ENCODE measurements at regions not wholly inside any gene's neighbourhood (a gene's known extent, or its start where the extent isn't known, plus 50 kb on each side); places are given as distances from the start of the nearest gene placed in this dataset.

DNA sequence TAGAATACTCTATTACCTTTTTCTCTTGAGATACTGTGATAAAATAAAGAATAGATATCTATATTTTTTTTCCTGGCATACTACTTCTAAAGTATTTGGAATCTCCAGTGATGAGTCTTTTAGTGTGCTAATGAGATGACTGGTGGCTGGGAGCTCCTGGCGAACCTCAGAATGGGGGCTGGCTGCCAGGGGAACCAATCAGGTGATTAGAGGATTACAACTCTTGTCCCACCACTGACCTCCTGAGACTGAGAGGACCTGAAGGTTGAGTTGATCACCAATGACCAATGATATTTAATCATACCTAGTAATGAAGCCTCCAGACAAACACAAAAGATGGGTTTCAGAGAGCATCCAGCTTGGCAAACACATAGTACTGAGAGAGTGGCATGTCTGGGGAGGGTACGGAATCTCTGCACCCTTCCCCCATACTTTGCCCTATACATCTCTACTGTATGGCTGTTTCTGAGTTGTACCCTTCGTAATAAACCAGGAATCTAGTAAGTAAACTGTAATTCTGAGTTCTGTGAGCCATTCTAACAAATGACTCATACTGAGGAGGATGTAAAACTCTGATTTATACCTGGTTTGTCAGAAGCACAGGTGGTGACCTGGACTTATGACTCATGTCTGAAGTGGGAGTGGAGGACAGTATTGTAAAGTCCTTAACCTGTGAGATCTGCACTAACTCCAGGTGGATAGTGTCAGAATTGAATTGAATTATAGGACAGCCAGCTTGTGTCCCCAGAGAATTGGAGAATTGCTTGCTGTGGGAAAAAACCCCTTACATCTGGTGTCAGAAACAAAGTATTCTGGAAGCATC, 325.3 kb upstream of the LRRC4C start:
- FAIRE-seq, result no peak
- dilution Hi-C loops (cut with MboI; ENCODE audit: extremely low pct_ligation_motif_present, low sequenced_read_pairs), result no loop called here
- no peak overlapping the region for H2AFZ ChIP-seq (ENCODE audit: low read depth, low read length)

More for the DNA sequence above, 325.3 kb upstream of the LRRC4C start:
- H4K20me1 ChIP-seq (replicated peaks; ENCODE audit: control insufficient read depth, extremely low read depth, insufficient read depth, low read length), result no peaks in the 10 kb centered on the region
- H3K9ac ChIP-seq (replicated peaks; ENCODE audit: extremely low read depth, insufficient read depth, low read length), result no peak overlapping the region
- H3K9me3 ChIP-seq (replicated peaks; ENCODE audit: control insufficient read depth, insufficient read depth, low read length), result no peaks in the 10 kb centered on the region
- no peak overlapping the region for H3K4me2 ChIP-seq (ENCODE audit: insufficient read depth, low read length)
- H3K9me1 ChIP-seq (replicated peaks; ENCODE audit: control insufficient read depth, extremely low read depth, insufficient read depth, low read length), result no peaks in the 10 kb centered on the region
- ChIA-PET CTCF (no interaction called here), POLR2A (no interaction called here)
- H3K4me3 ChIP-seq (replicated peaks in 1 of 3; ENCODE audit: insufficient read depth in 1 of 3, low read depth in 1 of 3, low read length in 3 of 3), result no peak overlapping the region
- no peaks in the 10 kb centered on the region for H3K4me1 ChIP-seq (ENCODE audit: control insufficient read depth, extremely low read depth, insufficient read depth, low read length)
- H3K79me2 ChIP-seq (ENCODE audit: control insufficient read depth, insufficient read depth, low read length), result no peaks in the 10 kb centered on the region
- no peak overlapping the region for H3K27ac ChIP-seq (ENCODE audit: insufficient read depth, low read depth, low read length)
- intact Hi-C loops (cut with micrococcal nuclease), result no loop called here
- TF ChIP-seq FOS (IDR thresholded peaks at IDR 0.05; ENCODE audit: borderline replicate concordance, insufficient read depth, low read length), result no peak
- no peak for TF ChIP-seq EZH2 (IDR thresholded peaks at IDR 0.05; ENCODE audit: borderline replicate concordance, low read depth, low read length, severe bottlenecking)
- TF ChIP-seq, protein P1, sequence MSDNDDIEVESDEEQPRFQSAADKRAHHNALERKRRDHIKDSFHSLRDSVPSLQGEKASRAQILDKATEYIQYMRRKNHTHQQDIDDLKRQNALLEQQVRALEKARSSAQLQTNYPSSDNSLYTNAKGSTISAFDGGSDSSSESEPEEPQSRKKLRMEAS (IDR thresholded peaks at IDR 0.05; ENCODE audit: insufficient read depth, insufficient read length), result no peak
- TF ChIP-seq, protein P2, sequence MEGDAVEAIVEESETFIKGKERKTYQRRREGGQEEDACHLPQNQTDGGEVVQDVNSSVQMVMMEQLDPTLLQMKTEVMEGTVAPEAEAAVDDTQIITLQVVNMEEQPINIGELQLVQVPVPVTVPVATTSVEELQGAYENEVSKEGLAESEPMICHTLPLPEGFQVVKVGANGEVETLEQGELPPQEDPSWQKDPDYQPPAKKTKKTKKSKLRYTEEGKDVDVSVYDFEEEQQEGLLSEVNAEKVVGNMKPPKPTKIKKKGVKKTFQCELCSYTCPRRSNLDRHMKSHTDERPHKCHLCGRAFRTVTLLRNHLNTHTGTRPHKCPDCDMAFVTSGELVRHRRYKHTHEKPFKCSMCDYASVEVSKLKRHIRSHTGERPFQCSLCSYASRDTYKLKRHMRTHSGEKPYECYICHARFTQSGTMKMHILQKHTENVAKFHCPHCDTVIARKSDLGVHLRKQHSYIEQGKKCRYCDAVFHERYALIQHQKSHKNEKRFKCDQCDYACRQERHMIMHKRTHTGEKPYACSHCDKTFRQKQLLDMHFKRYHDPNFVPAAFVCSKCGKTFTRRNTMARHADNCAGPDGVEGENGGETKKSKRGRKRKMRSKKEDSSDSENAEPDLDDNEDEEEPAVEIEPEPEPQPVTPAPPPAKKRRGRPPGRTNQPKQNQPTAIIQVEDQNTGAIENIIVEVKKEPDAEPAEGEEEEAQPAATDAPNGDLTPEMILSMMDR (IDR thresholded peaks at IDR 0.05; ENCODE audit: extremely low read depth in 1 of 2, insufficient read depth in 1 of 2, low read depth in 1 of 2, low read length in 2 of 2), result no peak
- no peak for TF ChIP-seq MYC (IDR thresholded peaks at IDR 0.05; ENCODE audit: low read depth, low read length)
- H3K27me3 ChIP-seq (ENCODE audit: control insufficient read depth in 2 of 2, insufficient read depth in 2 of 2, low read length in 2 of 2), result no peaks in the 10 kb centered on the region
- DNase-seq (ENCODE audit: low read depth, low spot score), result no peak
- H3K36me3 ChIP-seq (ENCODE audit: control insufficient read depth in 2 of 2, extremely low read depth in 1 of 2, insufficient read depth in 2 of 2, low read length in 2 of 2), result no peaks in the 10 kb centered on the region
- no TSS peak for BruUV-seq (replicated peaks)

Measured in endothelial cell of umbilical vein (primary cell).